Neural cell (in vitro differentiated cells): ENCODE measurements at regions not wholly inside any gene's neighbourhood (a gene's known extent, or its start where the extent isn't known, plus 50 kb on each side); places are given as distances from the start of the nearest gene placed in this dataset.
"Not testable (repeated sequence)": the region's sequence is repeated elsewhere in the genome, so short reads cannot be mapped to it uniquely, and the experiment has no call there.

Experiments used
- CTCF ChIP-seq: fragments of 450-650 bp; IDR thresholded peaks from 2 replicates; pipeline ENCODE4 v1.5.1; 2014; ENCODE audit warnings: antibody characterized with exemption, mild to moderate bottlenecking, moderate library complexity; ENCODE audit not compliant: poor library complexity, severe bottlenecking
- RAD21 ChIP-seq: fragments of 450-650 bp; conservative IDR thresholded peaks from 2 replicates; pipeline ENCODE4 v1.6.1; 2014; ENCODE audit warnings: antibody characterized with exemption, mild to moderate bottlenecking, moderate library complexity

DNA sequence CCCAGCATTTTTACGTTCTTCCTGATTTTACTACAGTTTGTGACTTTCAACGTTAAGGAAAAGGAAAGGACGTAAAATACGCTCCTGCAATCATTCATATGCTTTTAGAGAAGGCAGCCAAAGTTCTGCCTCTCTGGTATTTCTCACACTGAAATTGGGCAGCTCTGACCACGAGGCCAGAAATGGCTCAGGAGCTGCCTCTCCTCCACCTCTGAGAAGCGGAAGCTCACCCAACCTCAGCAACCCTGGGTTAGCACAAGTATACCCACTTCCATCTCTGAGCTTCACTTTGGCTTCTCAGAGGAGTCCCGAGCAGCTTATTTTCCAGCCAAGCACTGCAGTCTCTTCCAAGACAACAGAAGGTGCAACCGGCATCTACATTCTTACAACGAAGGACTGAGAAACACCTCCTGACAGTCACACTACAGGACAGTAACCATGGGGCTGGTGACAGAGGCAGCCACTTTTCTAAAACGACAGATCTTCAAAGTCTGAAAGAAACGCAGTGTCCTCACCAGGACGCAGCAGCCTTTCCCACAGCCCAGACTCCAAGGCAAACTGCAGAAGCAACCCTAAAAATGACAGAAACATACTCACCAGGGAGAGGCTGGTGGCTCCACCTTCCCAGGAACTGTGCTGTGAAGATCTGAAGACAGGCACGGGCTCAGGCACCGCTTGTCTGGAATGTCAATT, 373.7 kb downstream of the BCL2L11 start:
- TF ChIP-seq CTCF, RAD21: not testable (repeated sequence)
